Fibroblast of villous mesenchyme (primary cell): ENCODE measurements at regions not wholly inside any gene's neighbourhood (a gene's known extent, or its start where the extent isn't known, plus 50 kb on each side); places are given as distances from the start of the nearest gene placed in this dataset.

Experiments
- DNase-seq: peaks from one replicate; pipeline ENCODE4 v3.0.0-alpha.2; 2010; ENCODE audit warnings: low read depth
- H3K4me3 ChIP-seq: 2 replicates; pipeline ENCODE4 v1.5.1; 2011; ENCODE audit warnings: low read depth, mild to moderate bottlenecking, low read length
- TF ChIP-seq, protein P1 (sequence below): IDR thresholded peaks from 2 replicates; pipeline ENCODE4 v1.5.1; 2012; ENCODE audit warnings: low read depth, mild to moderate bottlenecking, low read length; ENCODE audit not compliant: insufficient read depth

DNA sequence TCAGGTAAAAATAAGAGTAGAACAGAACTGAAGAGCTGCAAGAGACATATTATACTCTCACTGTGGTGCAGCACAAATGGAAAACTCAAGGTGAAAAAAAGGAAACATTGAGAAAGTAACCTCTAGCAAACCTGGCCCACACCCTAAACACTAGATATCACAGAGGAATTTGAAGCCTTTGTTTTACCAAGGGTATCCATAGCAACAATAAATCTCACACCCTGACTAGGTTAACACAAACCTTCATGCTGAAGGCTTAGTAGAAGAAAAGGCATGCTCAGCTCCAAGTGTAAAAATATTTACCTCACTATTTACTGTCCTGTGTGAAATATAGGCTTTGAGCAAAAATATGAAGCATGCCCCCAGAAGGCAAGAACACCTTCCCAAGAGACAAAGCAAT, 61.9 kb upstream of the TAB3 start:
- no peak overlapping the region for H3K4me3 ChIP-seq
- no peak for DNase-seq
- TF ChIP-seq, protein P1, sequence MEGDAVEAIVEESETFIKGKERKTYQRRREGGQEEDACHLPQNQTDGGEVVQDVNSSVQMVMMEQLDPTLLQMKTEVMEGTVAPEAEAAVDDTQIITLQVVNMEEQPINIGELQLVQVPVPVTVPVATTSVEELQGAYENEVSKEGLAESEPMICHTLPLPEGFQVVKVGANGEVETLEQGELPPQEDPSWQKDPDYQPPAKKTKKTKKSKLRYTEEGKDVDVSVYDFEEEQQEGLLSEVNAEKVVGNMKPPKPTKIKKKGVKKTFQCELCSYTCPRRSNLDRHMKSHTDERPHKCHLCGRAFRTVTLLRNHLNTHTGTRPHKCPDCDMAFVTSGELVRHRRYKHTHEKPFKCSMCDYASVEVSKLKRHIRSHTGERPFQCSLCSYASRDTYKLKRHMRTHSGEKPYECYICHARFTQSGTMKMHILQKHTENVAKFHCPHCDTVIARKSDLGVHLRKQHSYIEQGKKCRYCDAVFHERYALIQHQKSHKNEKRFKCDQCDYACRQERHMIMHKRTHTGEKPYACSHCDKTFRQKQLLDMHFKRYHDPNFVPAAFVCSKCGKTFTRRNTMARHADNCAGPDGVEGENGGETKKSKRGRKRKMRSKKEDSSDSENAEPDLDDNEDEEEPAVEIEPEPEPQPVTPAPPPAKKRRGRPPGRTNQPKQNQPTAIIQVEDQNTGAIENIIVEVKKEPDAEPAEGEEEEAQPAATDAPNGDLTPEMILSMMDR = no peak

DNA sequence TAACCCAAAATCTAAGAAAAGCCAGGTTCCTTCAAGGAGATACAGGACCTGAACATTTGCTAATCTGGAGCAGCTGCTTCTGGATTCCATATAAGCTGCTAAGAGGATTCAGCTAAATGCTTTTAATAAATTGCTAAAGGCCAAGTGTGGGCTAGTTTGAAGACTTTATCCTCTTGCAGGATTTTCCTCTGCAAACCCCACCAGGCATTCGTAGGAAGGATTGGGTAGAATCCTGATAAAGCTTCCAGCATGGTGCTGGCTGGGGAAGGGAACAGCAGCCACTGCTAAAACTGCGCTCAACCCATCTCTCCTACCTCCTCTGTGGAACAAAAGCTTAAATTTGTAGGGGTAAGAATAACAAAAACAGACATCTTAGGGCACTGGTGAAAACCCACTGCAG, 61.3 kb upstream of the TAB3 start:
- DNase-seq = no peak
- TF ChIP-seq, protein P1 = no peak
- H3K4me3 ChIP-seq = no peak overlapping the region

- DNase-seq = no peak
- TF ChIP-seq, protein P1 = no peak
- H3K4me3 ChIP-seq = no peak overlapping the region
Observed at GRCh38 chrX:30949554-30949953, 60.5 kb upstream of the TAB3 start.

DNA sequence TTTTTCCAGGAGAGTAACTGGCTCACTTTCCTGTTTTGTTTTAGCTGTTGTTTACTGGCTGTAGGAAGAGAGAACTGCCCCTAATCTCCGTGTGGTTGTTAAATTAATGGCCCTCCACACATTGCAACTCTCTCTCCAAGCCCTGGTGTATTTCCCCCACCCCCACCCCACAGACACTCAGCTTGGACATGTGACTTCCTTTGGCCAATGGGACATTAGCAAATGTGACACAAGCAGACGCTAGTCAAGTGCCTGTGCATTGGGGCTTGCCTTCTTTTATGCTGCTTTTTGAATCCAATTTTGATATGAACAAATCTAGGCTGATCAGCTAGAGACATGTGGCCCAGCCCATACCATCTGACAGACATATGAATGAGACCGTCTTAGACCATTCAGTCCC, 59.6 kb upstream of the TAB3 start:
- DNase-seq = no peak
- no peak overlapping the region for H3K4me3 ChIP-seq
- TF ChIP-seq, protein P1 = no peak

DNA sequence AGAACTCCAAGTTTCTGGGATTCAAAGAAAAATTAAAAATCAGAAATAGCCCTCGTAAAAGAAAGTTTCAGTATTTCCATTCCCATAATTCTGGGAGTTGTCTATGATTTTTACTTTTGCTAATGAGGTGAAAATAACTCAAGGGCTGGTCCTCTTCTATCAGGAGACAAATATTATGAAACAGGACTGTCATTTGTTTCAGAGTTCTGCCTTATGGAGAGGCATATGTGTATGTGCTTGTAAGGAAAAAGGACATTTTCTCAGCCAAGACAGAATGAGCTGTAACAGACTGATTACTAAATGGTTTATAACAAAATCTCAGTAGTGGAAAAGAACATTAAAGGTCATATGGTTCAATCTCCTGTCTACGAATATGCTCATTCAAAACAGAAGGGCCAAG, 59.0 kb upstream of the TAB3 start:
- DNase-seq = no peak
- TF ChIP-seq, protein P1 = no peak
- no peak overlapping the region for H3K4me3 ChIP-seq

- DNase-seq = no peak
- TF ChIP-seq, protein P1 = no peak
- H3K4me3 ChIP-seq = no peak overlapping the region
Observed at GRCh38 chrX:30943984-30944383, 54.9 kb upstream of the TAB3 start.

DNA sequence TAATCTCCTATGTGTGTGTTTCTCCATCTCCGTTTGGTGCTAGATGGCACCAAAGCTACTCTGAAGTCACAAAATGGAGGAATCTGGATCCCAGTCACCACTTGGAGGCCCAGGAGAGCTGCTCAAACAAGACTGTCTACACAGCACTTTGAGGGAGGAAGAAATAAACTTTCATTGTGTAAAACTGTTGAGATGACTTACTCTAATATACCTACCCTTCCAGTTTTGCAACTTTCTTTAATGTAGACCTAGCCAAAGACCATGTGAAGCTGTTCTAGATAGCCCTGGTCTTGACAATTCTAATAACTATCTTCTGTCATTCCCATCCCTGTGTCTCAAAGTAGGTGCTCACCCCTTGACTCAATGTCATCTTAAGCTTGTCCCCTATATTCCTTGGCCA, 52.8 kb upstream of the TAB3 start:
- no peak for DNase-seq
- TF ChIP-seq, protein P1 = no peak
- no peak overlapping the region for H3K4me3 ChIP-seq
